Progenitor cell of endocrine pancreas (in vitro differentiated cells): ENCODE measurements at regions not wholly inside any gene's neighbourhood (a gene's known extent, or its start where the extent isn't known, plus 50 kb on each side); places are given as distances from the start of the nearest gene placed in this dataset.
"Not testable (repeated sequence)": the region's sequence is repeated elsewhere in the genome, so short reads cannot be mapped to it uniquely, and the experiment has no call there.

Experiments
- DNase-seq: peaks from one replicate; pipeline ENCODE4 v3.0.0; 2021; ENCODE audit warnings: low spot score; ENCODE audit not compliant: unreplicated experiment
- H3K27ac Mint-ChIP-seq: 2 replicates; pipeline ENCODE4 v1.8.0; 2021; ENCODE audit warnings: mild to moderate bottlenecking, moderate library complexity, mixed read lengths
- H3K27me3 Mint-ChIP-seq: 2 replicates; pipeline ENCODE4 v1.8.0; 2021; ENCODE audit warnings: mixed read lengths
- H3K36me3 Mint-ChIP-seq: 2 replicates; pipeline ENCODE4 v1.8.0; 2022; ENCODE audit warnings: mixed read lengths; ENCODE audit not compliant: insufficient read depth
- H3K4me1 Mint-ChIP-seq: 2 replicates; pipeline ENCODE4 v1.8.0; 2021; ENCODE audit warnings: low read depth, mixed read lengths
- H3K4me3 Mint-ChIP-seq: 2 replicates; pipeline ENCODE4 v1.8.0; 2021; ENCODE audit warnings: low read depth, mild to moderate bottlenecking, moderate library complexity, mixed read lengths
- H3K9me3 Mint-ChIP-seq: 2 replicates; pipeline ENCODE4 v1.8.0; 2021; ENCODE audit warnings: low read depth, mixed read lengths
- CTCF ChIP-seq: fragments of 200-600 bp; sonication (generic); IDR thresholded peaks from one replicate; pipeline ENCODE4 v1.5.0; 2021; ENCODE audit warnings: antibody characterized with exemption, mild to moderate bottlenecking; ENCODE audit not compliant: unreplicated experiment

GRCh38 chr13:84739021-84739420, 856.7 kb upstream of the SLITRK1 start:
- Mint-ChIP-seq H3K4me1 (no peaks in the 10 kb centered on the region), H3K36me3 (no peaks in the 10 kb centered on the region), H3K27me3 (peaks cover 24% of the 10 kb centered on the region), H3K4me3 (no peak overlapping the region), H3K27ac (no peak overlapping the region), H3K9me3 (no peaks in the 10 kb centered on the region)
- TF ChIP-seq CTCF = no peak
- no peak for DNase-seq

- H3K4me3 Mint-ChIP-seq = no peak overlapping the region
- no peaks in the 10 kb centered on the region for H3K9me3 Mint-ChIP-seq
- no peaks in the 10 kb centered on the region for H3K36me3 Mint-ChIP-seq
- DNase-seq = no peak
- peaks cover 30% of the 10 kb centered on the region for H3K27me3 Mint-ChIP-seq
- no peak overlapping the region for H3K27ac Mint-ChIP-seq
- H3K4me1 Mint-ChIP-seq = no peaks in the 10 kb centered on the region
- TF ChIP-seq CTCF = no peak
Measured at GRCh38 chr13:84737661-84738060, 855.4 kb upstream of the SLITRK1 start.

- no peak for DNase-seq
- Mint-ChIP-seq H3K27ac (no peak overlapping the region), H3K4me3 (no peak overlapping the region), H3K36me3 (no peaks in the 10 kb centered on the region), H3K9me3 (no peaks in the 10 kb centered on the region), H3K27me3 (peaks cover 19% of the 10 kb centered on the region), H3K4me1 (no peaks in the 10 kb centered on the region)
- no peak for TF ChIP-seq CTCF
Measured at GRCh38 chr13:84730376-84730775, 848.1 kb upstream of the SLITRK1 start.

DNA sequence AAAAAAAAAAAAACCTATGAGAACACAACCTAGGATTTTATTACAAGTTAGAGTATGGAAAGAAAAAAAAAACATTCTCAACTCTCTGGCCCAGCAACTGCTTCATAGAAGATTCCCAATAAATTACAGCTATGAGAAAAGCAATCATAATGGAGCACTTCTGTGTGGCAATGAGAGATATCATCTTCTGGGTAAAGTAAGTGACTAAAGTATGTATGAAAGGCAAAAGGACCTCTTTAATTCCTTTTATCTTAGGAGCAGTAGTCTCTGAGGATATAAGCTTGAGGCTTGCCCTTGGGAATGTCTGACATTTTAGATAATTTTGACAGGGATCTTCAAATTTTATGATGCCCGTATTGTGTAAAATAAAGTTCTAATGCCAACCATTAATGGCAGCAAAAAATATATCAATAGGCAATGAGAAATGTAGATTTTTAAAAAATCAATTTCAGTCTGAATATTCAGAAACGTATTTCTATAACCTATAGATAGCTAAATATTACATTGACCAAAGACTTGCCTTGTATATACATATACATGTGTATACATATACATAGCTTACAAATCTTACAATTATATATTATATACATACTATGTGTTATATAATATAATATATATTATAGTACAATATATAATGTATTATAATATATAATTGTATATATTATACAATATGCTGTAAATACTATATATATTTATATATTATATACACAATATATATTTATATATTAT, 823.9 kb upstream of the SLITRK1 start:
- H3K4me3 Mint-ChIP-seq = no peak overlapping the region
- no peaks in the 10 kb centered on the region for H3K36me3 Mint-ChIP-seq
- no peak for TF ChIP-seq CTCF
- H3K4me1 Mint-ChIP-seq = no peaks in the 10 kb centered on the region
- no peaks in the 10 kb centered on the region for H3K27me3 Mint-ChIP-seq
- DNase-seq = no peak
- H3K27ac Mint-ChIP-seq = no peak overlapping the region
- peaks cover 6% of the 10 kb centered on the region for H3K9me3 Mint-ChIP-seq

DNA sequence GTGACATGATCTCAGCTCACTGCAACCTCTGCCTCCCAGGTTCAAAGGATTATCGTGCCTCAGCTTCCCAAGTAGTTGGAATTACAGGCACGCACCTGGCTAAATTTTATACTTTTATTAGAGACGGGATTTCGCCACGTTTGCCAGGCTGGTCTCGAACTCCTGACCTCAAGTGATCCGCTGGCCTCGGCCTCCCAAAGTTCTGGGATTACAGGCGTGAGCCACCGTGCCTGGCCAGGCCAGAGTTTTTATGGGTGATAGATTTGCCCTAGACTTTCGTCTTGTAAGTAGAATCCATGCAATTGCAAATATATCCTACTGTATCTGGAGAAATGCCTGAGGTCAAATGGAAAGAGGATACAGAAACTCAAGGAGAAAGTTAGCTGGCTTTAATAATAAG, 819.9 kb upstream of the SLITRK1 start:
- Mint-ChIP-seq H3K27me3 (no peaks in the 10 kb centered on the region), H3K4me3 (no peak overlapping the region), H3K36me3 (no peaks in the 10 kb centered on the region), H3K4me1 (peaks cover 8% of the 10 kb centered on the region), H3K27ac (no peak overlapping the region), H3K9me3 (peaks cover 19% of the 10 kb centered on the region)
- no peak for TF ChIP-seq CTCF
- DNase-seq = no peak

- Mint-ChIP-seq H3K4me1 (peaks cover 12% of the 10 kb centered on the region), H3K9me3 (peaks cover 14% of the 10 kb centered on the region)
- not testable (repeated sequence) for H3K4me3 Mint-ChIP-seq, H3K36me3 Mint-ChIP-seq, H3K27ac Mint-ChIP-seq, H3K27me3 Mint-ChIP-seq, DNase-seq
Measured at GRCh38 chr13:84697591-84697990, 815.3 kb upstream of the SLITRK1 start.
